ENCODE measurements at regions not wholly inside any gene's neighbourhood (a gene's known extent, or its start where the extent isn't known, plus 50 kb on each side); places are given as distances from the start of the nearest gene placed in this dataset.
A peak's percentile ranks its signal among the peaks of the same experiment; 100 is the strongest.
"Not testable (repeated sequence)": the region's sequence is repeated elsewhere in the genome, so short reads cannot be mapped to it uniquely, and the experiment has no call there.

DNA sequence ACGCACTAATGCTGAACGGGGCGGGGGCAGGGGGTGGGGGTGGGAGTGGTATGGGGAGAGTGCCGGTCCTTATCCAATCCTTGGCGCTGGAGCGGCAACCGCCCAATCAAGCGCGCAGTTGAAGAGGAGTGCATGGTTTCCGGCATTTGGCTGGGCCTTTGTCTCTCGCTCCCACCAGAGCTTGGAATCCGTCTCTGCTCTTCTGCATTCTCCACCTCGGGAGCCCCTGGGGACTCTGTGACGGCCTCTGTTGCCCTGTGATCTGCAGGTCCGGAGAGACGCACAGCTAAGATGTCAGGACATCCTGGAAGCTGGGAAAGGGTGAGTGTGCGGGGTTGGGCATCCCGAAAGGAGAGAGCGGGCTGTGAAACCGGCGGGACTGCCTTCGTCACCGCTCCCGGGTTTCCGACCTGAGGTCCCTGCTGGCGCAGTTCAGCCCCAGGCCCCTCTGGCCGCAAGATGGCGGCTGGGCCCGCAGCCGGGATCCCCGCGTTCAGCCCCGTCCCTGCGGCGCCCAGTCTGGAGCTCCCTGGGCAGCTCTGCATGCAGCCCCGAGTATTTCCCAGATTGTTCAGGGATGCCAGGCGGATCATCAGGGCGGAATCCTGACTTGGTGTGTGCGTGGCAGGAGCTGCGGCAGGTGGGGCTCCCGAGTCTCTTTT lies 53.6 kb upstream of the ZNF254 start:
- intact Hi-C loops (cut with DNase I; ENCODE audit: low total_unique reads) = no loop called here
- peak overlapping the region; percentile 52 to 80 (median 73) for H3K4me3 ChIP-seq
- peaks cover 0 to 26% (median 19%) of the 10 kb centered on the region in 4 donors for H3K36me3 ChIP-seq
- H3K27ac ChIP-seq = peak overlapping the region; percentile 87 to 98 (median 92)
- peak; percentile 89 to 97 for DNase-seq
- TF ChIP-seq POLR2AphosphoS5 (IDR thresholded peaks at IDR 0.05) (peak in 2 of 3 donors; percentile 77 to 82), EP300 (IDR thresholded peaks at IDR 0.05) (no peak)
- H3K9me3 ChIP-seq = no peaks in the 10 kb centered on the region
- H3K4me1 ChIP-seq = peaks cover 14 to 49% (median 39%) of the 10 kb centered on the region in 4 donors
- WGBS, 5 donors = 0 to 1% (median 0%) methylated on average over 40 to 41 of the region's 41 CpGs
- no peaks in the 10 kb centered on the region for H3K27me3 ChIP-seq

DNA sequence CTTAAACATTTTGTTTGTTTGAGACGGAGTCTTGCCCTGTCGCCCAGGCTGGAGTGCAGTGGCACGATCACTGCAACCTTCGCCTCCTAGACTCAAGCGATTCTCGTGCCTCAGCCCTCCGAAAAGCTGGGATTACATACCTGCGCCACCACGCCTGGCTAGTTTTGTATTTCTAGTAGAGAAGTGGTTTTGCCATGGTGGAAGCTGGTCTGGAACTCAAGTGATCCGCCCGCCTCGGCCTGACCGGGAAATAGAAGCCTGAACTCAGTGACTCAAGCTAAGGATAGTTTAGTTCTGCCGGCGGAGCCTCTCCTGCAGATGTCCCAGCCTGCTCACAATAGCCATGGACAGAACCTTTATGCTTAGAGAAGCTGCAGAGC lies 53.0 kb upstream of the ZNF254 start:
- 0 to 1% (median 0%) methylated on average over 11 to 15 of the region's 15 CpGs for WGBS, 5 donors
- intact Hi-C loops (cut with DNase I; ENCODE audit: low total_unique reads) = no loop called here
- Histone ChIP-seq H3K27ac (peak overlapping the region; percentile 87 to 98 (median 92)), H3K4me1 (peaks cover 17 to 54% (median 41%) of the 10 kb centered on the region in 4 donors), H3K9me3 (no peaks in the 10 kb centered on the region), H3K27me3 (no peaks in the 10 kb centered on the region), H3K36me3 (peaks cover 0 to 31% (median 21%) of the 10 kb centered on the region in 4 donors), H3K4me3 (peak overlapping the region; percentile 52 to 80 (median 73))
- peak in 1 of 3 donors; percentile 2 for TF ChIP-seq POLR2AphosphoS5 (IDR thresholded peaks at IDR 0.05)
- TF ChIP-seq, protein P1, sequence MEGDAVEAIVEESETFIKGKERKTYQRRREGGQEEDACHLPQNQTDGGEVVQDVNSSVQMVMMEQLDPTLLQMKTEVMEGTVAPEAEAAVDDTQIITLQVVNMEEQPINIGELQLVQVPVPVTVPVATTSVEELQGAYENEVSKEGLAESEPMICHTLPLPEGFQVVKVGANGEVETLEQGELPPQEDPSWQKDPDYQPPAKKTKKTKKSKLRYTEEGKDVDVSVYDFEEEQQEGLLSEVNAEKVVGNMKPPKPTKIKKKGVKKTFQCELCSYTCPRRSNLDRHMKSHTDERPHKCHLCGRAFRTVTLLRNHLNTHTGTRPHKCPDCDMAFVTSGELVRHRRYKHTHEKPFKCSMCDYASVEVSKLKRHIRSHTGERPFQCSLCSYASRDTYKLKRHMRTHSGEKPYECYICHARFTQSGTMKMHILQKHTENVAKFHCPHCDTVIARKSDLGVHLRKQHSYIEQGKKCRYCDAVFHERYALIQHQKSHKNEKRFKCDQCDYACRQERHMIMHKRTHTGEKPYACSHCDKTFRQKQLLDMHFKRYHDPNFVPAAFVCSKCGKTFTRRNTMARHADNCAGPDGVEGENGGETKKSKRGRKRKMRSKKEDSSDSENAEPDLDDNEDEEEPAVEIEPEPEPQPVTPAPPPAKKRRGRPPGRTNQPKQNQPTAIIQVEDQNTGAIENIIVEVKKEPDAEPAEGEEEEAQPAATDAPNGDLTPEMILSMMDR (IDR thresholded peaks at IDR 0.05) = no peak
- DNase-seq = peak; percentile 60 to 76

DNA sequence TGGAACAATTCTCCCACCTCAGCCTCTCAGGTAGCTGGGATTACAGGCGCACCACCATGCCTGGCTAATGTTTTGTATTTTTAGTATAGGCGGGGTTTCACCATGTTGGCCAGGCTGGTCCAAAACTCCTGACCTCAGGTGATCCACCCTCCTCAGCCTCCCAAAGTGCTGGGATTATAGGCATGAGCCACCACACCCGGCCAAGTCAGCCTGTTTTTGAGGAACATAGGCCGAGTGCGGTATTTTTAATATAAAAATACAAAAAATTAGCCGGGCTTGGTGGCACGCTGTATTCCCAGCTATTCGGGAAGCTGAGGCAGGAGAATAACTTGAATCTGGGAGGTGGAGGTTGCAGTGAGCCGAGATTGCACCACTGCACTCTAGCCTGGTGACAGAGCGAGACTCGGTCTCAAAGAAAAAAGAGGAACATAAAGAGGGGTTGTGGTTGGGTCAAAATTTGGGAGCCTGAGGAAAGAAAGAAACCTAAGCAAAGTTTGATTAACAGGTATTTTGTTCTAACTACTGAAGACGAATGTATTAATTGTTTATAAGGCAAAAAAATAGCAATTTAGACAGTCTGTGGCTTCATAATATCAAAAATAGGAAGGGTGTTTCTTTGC lies 51.6 kb upstream of the ZNF254 start:
- Histone ChIP-seq H3K27ac (peak overlapping the region in 4 of 5 donors; percentile 90 to 98 (median 94)), H3K4me3 (peak overlapping the region; percentile 52 to 80 (median 73)), H3K4me1 (peaks cover 26 to 65% (median 49%) of the 10 kb centered on the region in 4 donors), H3K36me3 (peaks cover 0 to 43% (median 29%) of the 10 kb centered on the region in 4 donors)
- H3K9me3 ChIP-seq; H3K27me3 ChIP-seq; DNase-seq; intact Hi-C loops (cut with DNase I; ENCODE audit: low total_unique reads): not testable (repeated sequence)
- 73 to 91% (median 84%) methylated on average over 12 of the region's 12 CpGs for WGBS, 5 donors

Small RNA genes lying in the stretch of these regions (small RNA-seq; reads per million reads assigned to genes)
- 0 to 0.38 (median 0.03) reads per million in 4 donors for gene RNA5-8SP4

Data from stomach (tissue), 8 donors.